Heart right ventricle (tissue), 16 donors: ENCODE measurements at regions not wholly inside any gene's neighbourhood (a gene's known extent, or its start where the extent isn't known, plus 50 kb on each side); places are given as distances from the start of the nearest gene placed in this dataset.

Experiments used
- ATAC-seq, 8 donors: fragments of 200-7000 bp; cut with Tn5 transposase; one replicate each; pipeline ENCODE4 v1.9.1; 2020; ENCODE audit warnings: mild to moderate bottlenecking in 8 of 8, moderate library complexity in 8 of 8, moderate number of reproducible peaks in 1 of 8
- DNase-seq, 2 donors: peaks; one replicate each; pipeline ENCODE4 v3.0.0-alpha.2; 2020
- H3K27ac ChIP-seq, 10 donors: fragments of 200-600 bp; sonication (generic) in 2 of 10; one replicate each; pipeline versions ENCODE4 v1.5.0 to v1.8.0; 2020 to 2022; ENCODE audit warnings: mild to moderate bottlenecking in 3 of 10
- H3K27me3 ChIP-seq, 7 donors: fragments of 200-600 bp; one replicate each; pipeline ENCODE4 v1.8.0; 2021 to 2022; ENCODE audit warnings: mild to moderate bottlenecking in 2 of 7
- H3K36me3 ChIP-seq, 9 donors: fragments of 200-600 bp; sonication (generic) in 1 of 9; one replicate each; pipeline versions ENCODE4 v1.5.0 to v1.8.0; 2020 to 2022; ENCODE audit warnings: mild to moderate bottlenecking in 2 of 9
- H3K4me1 ChIP-seq, 9 donors: fragments of 200-600 bp; sonication (generic) in 1 of 9; one replicate each; pipeline versions ENCODE4 v1.5.0 to v1.8.0; 2020 to 2022; ENCODE audit warnings: mild to moderate bottlenecking in 4 of 9
- H3K4me3 ChIP-seq, 10 donors: fragments of 200-600 bp; sonication (generic) in 2 of 10; one replicate each; pipeline versions ENCODE4 v1.5.0 to v1.8.0; 2020 to 2022; ENCODE audit warnings: mild to moderate bottlenecking in 7 of 10, moderate library complexity in 2 of 10
- H3K9me3 ChIP-seq, 11 donors: fragments of 200-600 bp in 10 of 11; sonication (generic) in 2 of 11; one replicate each; pipeline versions ENCODE4 v1.5.0 to v1.8.0; 2013 to 2022; ENCODE audit warnings: mild to moderate bottlenecking in 2 of 11, control low read depth in 1 of 11, moderate library complexity in 1 of 11
- WGBS, 2 donors: extraction: QIAGEN DNeasy Blood & Tissue Kit; methylation state at CpG; one replicate each; pipeline ENCODE4 v1.1.7; 2013; ENCODE audit warnings: inconsistent platforms in 1 of 2; 5-methylcytosine and 5-hydroxymethylcytosine counted together
- intact Hi-C, 10 donors: fragments of 100-400 bp; cut with DNase I; formaldehyde crosslinking; loops; one replicate each; pipeline versions ENCODE4 v1.11.1 to v1.14.2; 2022
- TF ChIP-seq, protein P1 (sequence below), 9 donors: fragments of 200-600 bp; sonication (generic) in 2 of 9; IDR thresholded peaks; one replicate each; pipeline versions ENCODE4 v1.5.0 to v1.8.0; 2021 to 2022; ENCODE audit warnings: antibody characterized with exemption in 9 of 9, mild to moderate bottlenecking in 5 of 9, moderate library complexity in 1 of 9
- donor health status: Arrhythmogenic right ventricular cardiomyopathy.
- donor health status: ischemic (EF 13 %, LVEDD 7.1; RV severe dilation, severe dysfunction).
- donor health status: healthy with polysubstance abuse.
- donor health status: DM: no; HTN: yes; CAD: no.
- donor health status: DM: no; HTN: no; CAD: no.
- donor health status: ischemic (EF 25% LVEDD 6.9; RV normal size, moderate dysfunction).
- donor health status: ischemic (EF 25% LVEDD 5.7; RV mildly dilated, moderate dysfunction).
- donor health status: healthy.
- donor health status: DM: yes; HTN: yes; CAD: no.
- donor health status: Ischemic cardiomyopathy.
- donor health status: ischemic (EF 35%, LVEDD 5.7; RV mildly dilated, moderate dysfunction).
- donor health status: nonischemic (EF 11% LVEDD 7.7; RV severe dilation, severe dysfunction).
- donor health status: DM: yes; HTN: yes; CAD: no.
- donor health status: PGD.
- donor health status: ischemic (EF 29% LVEDD 5.4; RV normal size, mild dysfunction).
- donor health status: nonischemic (EF 23%, LVEDD 6.1; RV moderate dilation, normal function).

DNA sequence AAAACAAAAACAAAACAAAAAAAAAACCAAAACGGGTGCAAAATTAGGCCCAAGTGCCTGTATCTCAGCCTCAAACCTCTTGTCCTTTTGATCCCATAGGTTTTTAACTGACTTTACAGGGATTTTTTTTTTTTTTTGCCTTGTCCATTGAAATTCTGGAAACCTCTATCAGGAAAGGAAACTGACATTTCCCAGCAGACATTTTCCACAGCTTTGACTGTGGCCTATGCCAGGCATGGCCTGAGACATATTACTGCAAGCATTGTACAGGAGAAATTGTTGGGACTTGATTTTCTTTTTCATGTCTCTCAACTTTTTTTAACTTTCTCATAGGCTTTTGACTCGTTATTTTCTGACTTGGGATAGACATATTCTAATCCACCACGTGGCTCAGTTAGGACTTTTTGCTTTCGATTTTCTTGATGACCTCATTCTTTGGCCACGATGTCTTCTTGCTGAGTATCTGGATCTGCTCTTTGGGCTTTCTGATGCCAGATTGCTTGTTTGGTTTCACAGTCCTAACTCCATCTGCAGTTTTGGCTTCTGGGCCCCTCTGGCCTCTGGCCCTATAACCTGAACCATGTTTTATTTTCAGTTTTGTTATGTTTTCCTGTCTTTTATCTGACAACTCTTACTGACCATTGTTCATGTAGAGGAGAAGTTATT lies 336.1 kb upstream of the C11orf87 start:
- Histone ChIP-seq H3K36me3 (no peaks in the 10 kb centered on the region), H3K4me1 (no peaks in the 10 kb centered on the region), H3K27me3 (no peaks in the 10 kb centered on the region), H3K27ac (peak overlapping the region in 5 of 10 donors; percentile 26 to 52 (median 39)), H3K9me3 (peaks cover 0 to 21% (median 0%) of the 10 kb centered on the region in 11 donors), H3K4me3 (no peak overlapping the region)
- TF ChIP-seq, protein P1, sequence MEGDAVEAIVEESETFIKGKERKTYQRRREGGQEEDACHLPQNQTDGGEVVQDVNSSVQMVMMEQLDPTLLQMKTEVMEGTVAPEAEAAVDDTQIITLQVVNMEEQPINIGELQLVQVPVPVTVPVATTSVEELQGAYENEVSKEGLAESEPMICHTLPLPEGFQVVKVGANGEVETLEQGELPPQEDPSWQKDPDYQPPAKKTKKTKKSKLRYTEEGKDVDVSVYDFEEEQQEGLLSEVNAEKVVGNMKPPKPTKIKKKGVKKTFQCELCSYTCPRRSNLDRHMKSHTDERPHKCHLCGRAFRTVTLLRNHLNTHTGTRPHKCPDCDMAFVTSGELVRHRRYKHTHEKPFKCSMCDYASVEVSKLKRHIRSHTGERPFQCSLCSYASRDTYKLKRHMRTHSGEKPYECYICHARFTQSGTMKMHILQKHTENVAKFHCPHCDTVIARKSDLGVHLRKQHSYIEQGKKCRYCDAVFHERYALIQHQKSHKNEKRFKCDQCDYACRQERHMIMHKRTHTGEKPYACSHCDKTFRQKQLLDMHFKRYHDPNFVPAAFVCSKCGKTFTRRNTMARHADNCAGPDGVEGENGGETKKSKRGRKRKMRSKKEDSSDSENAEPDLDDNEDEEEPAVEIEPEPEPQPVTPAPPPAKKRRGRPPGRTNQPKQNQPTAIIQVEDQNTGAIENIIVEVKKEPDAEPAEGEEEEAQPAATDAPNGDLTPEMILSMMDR (IDR thresholded peaks at IDR 0.05): no peak
- peak in 7 of 8 donors; percentile 63 to 80 (median 74) for ATAC-seq
- intact Hi-C loops: no loop called here
- DNase-seq: peak in 1 of 2 donors; percentile 32
- WGBS, 2 donors: 54 to 65% methylated on average over 5 of the region's 5 CpGs

DNA sequence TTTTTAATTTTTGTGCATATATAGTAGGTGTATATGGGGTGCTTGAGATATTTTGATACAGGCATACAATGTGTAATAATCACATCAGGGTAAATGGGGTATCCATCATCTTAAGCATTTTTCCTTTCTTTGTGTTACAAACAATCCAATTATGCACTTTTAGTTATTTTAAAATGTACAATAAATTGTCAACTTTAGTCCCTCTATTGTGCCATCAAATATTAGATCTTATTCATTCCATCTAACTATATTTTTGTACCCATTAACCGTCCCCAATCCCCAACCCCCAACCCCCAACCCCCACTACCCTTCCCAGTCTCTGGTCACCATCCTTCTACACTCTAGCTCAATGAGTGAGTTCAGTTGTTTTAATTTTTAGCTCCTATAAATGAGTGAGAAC lies 335.1 kb upstream of the C11orf87 start:
- no peak overlapping the region for H3K27ac ChIP-seq
- 72 to 90% methylated on average over 1 of the region's 1 CpG for WGBS, 2 donors

DNA sequence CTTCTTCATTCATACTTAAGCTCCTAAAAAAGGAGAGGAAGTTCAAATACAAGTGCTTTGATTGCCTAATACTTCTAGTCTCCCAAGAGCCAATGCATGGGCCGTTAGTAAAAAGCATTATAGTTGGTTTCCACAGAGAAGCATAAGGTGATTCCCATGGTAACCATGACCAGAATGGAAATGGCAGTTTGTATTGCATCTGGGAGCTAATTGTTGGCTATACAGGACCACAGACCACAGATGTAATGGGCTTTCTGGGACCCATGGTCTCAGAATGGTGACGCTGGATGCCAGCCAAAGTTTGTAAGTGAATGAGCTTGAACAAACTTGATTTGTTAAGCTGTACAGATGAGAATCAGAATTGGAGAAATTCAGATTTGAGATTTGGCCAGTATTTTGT lies 333.9 kb upstream of the C11orf87 start:
- Histone ChIP-seq H3K36me3 (no peaks in the 10 kb centered on the region), H3K9me3 (peaks cover 0 to 18% (median 0%) of the 10 kb centered on the region in 11 donors), H3K27ac (no peak overlapping the region), H3K4me1 (no peaks in the 10 kb centered on the region), H3K4me3 (no peak overlapping the region), H3K27me3 (no peaks in the 10 kb centered on the region)
- intact Hi-C loops: no loop called here
- ATAC-seq (no peak), DNase-seq (no peak)
- TF ChIP-seq, protein P1 (IDR thresholded peaks at IDR 0.05): no peak
- WGBS, 2 donors: 81 to 92% methylated on average over 2 of the region's 2 CpGs

More for the DNA sequence above, 335.1 kb upstream of the C11orf87 start:
- Histone ChIP-seq H3K4me3 (no peak overlapping the region), H3K9me3 (peaks cover 0 to 21% (median 0%) of the 10 kb centered on the region in 11 donors), H3K4me1 (no peaks in the 10 kb centered on the region), H3K27me3 (no peaks in the 10 kb centered on the region), H3K36me3 (no peaks in the 10 kb centered on the region)
- intact Hi-C loops: no loop called here
- ATAC-seq (no peak), DNase-seq (no peak)
- TF ChIP-seq, protein P1 (IDR thresholded peaks at IDR 0.05): no peak

DNA sequence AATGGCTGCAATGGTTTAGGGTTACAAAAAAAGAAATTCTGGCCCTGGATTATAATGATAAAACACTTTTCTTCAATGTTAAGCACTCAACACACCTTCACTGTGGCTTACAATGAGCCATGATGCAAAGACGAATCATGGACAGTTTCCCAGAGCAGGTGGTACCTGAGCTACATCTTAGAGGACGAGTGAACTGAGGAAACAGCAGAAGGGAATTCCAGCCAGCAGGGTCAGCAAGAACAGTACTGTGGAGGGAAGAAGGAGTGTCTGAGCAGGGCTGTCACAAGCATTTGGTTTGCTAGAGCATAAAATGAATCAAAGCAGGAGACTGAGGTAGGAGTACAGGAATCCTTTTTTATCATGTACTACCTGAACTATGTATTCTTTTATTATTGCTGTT lies 332.8 kb upstream of the C11orf87 start:
- WGBS, 2 donors: 71 to 91% methylated on average over 2 of the region's 2 CpGs
- intact Hi-C loops: no loop called here

More for the DNA sequence above, 332.8 kb upstream of the C11orf87 start:
- H3K4me3 ChIP-seq: no peak overlapping the region
- DNase-seq (no peak), ATAC-seq (no peak)
- no peak overlapping the region for H3K27ac ChIP-seq
- TF ChIP-seq, protein P1 (IDR thresholded peaks at IDR 0.05): no peak
- no peaks in the 10 kb centered on the region for H3K27me3 ChIP-seq
- no peaks in the 10 kb centered on the region for H3K36me3 ChIP-seq
- H3K9me3 ChIP-seq: peaks cover 0 to 7% (median 0%) of the 10 kb centered on the region in 11 donors
- no peaks in the 10 kb centered on the region for H3K4me1 ChIP-seq
